ENCODE measurements at regions not wholly inside any gene's neighbourhood (a gene's known extent, or its start where the extent isn't known, plus 50 kb on each side); places are given as distances from the start of the nearest gene placed in this dataset.
"Not testable (repeated sequence)": the region's sequence is repeated elsewhere in the genome, so short reads cannot be mapped to it uniquely, and the experiment has no call there.

DNA sequence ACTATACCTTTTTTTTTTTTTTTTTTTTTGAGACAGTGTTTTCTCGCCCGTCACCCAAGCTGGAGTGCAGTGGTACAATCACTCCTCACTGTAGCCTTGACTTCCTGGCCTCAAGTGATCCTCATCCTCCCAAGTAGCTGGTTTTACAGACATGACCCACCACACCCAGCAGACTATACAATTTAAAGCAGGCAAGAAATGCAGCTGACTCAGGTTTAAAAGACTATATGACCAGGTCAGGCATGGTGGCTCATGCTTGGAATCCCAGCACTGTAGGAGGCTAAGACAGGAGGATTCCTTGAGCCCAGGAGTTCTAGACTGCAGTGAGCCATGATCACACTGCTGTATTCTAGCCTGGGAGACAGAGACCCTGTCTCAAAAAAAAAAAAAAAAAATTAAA lies 89.5 kb upstream of the AUTS2 start:
- DNase-seq, result no peak

DNA sequence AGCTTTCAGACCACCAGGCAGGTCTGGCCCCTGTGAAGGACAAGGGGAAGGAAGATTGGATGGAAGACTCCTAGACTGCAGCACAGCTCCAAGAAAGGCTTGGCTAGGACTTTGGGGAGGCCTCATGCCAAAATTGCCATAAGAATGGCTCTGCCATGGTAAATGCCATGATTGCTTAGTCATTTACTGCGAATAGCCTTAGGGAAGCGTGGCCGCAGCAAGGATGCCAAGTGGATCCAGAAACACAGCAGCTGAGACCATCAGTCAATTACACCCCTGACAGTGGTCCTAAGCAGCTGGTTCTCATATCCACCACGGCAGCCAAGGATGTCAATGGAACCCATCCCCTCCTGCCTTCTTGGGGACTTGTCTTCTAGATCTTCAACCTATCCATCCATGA lies 88.2 kb upstream of the AUTS2 start:
- no peak for DNase-seq

DNA sequence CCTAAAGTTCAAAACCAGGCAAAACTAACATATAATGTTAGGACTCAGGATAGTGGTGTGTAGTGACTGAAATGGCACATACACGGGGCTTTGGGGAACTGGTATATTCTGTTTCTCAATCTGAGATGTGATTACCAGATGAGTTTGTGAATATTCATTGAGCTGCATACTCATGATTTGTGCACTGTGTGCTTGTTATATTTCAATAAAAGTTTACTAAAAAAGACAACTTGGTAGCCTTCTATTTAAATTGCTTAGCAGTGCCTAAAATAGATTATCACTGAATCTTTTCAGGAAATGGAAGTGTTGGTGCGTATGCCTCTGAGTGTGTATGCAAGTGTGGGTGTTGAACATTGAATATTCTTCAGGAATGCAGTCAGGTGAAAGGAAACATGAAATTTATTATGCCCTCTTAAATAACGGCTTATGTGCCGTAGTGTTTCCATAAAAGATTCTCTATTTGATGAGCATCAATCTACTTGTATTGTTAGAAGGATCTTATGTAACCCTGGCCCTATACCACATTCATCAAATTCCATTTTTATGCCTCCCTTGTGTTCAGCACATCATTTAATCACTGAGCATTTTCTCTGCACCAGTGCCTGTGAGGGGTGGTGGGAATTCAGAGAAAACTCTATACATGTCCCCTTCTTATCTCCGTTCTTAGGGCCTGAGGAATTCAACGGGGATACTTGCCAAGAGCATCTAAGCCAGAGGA lies 82.6 kb upstream of the AUTS2 start:
- no peak for DNase-seq

DNA sequence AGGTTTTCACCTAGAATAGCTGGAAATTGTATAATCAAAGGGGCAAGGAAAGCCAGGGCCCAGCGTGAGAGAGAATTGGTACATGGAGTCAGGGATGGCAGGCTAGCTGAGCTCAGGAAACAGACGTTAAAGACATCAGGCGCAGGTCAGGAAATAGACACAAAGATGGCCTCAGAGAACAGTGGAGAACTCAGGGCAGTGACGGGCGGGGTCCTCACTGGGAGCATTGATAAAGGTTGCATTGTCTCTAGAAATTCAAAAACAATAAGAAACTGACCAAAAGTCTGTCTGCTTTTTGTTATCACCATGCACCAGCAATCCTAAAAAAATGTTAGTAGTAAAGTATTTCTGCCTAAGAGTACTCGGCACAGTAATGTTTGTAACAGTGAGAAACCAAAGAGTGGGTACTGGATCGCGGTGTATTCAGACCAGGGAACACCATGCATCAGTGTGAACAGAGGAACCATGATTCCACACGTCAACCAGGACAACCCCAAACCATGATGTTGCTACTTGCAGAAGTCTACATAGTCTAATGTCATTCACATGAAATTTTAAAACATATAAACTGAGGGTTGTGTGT lies 81.9 kb upstream of the AUTS2 start:
- no peak for DNase-seq

DNA sequence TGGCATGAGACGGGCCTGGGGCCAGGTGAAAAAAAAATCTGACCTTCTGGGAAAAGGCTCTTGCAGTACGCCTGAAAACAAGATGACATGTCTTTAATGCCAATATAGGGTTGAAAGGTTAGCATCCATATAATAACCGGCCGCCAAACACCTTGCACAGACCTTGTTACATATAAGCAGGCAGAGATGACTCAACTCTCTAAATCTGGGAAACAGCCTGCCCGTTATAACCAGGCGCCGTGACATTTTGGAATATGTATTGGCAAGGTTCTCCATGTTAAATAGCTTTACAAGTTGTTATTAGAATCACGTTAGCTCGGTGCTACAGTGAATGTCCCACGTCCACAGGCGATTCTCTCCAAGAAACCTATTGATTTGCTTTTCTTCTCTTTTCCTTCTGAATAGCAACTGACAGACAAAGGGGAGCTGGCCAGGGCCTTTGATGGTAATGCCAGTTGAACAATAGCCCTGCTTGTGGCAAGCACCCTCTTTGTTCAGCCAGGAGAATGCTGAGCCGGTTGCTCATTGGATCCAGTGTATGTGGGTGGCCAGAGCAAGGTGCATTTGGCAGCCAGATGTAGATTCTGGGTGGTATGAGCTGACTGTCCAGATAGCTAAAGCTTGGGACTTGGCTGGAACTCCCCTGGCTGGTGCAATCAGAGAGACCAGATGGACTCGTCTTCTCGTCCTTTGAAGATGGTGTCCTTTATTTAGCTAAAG lies 80.1 kb upstream of the AUTS2 start:
- no peak for DNase-seq

DNA sequence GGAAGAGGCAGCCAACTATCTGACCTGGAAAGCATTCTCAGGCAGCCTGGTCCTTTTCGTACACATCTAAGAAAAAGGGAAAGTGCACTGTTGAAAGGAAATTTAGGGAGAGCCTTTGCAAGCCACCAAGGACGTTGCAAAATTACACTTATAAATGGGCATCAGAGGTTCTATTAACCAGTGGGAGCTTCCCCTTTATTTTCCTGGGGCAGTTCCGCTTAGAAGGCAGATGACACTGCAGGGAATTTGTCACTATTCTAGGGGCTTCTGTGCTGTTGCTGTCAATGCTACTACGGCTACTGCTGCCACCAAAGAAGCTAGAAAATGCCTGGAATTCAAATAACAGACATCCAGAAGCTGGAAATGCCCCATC lies 79.6 kb upstream of the AUTS2 start:
- DNase-seq, result no peak

DNA sequence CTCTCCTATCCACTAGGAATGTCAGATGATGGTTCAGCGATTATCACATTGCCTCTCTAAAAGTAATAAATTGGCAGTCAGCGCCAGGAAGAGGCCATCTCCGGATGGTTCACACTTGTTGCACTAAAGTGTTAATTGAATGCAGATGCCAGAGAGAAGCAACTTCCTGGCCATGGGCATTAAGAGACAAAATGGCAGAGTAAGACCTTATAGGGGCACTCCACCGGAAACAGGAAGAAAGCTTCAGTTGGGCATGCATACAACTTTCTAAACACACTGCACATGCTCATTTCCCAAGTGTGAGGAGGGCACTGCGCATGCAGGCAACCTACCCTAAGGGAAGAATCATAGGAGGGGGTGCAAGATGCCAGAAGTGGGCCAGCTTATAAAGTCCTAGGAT lies 71.7 kb upstream of the AUTS2 start:
- DNase-seq, result no peak

DNA sequence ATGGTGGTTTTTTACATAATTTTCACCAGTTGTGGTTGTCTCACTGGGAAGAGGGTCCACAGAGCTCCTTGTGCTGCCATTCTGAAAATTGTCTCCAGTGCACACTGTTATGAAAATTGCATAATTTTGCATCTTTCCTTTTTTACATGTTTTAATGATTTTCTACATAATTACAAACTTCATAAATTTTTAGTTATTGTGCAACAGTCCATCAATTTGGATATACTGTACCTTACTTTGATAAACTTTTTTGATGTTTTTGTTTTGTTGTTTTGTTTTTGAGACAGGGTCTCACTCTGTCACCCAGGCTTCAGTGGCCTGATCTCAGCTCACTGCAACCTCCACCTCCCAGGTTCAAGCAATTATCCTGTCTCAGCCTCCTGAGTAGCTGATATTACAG lies 70.6 kb upstream of the AUTS2 start:
- no peak for DNase-seq

DNA sequence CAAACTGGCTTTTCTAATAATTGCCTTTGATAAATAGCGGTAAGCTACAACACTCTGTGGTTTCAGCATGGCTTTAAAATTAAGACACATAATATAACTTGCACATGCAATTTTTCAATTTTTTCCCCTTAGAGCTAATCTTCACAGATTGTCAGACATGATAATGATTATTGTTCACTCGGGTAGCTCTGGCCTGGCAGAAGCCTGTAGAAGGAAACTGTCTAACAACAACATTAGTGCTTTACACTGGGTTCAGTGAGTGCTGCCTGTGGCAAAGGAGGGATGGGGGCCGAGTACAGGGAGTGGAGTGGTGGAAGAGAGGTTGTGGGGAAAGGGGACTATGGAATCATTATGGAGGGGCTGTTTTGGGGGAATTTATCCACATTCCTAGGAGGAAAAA lies 67.2 kb upstream of the AUTS2 start:
- DNase-seq, result no peak

DNA sequence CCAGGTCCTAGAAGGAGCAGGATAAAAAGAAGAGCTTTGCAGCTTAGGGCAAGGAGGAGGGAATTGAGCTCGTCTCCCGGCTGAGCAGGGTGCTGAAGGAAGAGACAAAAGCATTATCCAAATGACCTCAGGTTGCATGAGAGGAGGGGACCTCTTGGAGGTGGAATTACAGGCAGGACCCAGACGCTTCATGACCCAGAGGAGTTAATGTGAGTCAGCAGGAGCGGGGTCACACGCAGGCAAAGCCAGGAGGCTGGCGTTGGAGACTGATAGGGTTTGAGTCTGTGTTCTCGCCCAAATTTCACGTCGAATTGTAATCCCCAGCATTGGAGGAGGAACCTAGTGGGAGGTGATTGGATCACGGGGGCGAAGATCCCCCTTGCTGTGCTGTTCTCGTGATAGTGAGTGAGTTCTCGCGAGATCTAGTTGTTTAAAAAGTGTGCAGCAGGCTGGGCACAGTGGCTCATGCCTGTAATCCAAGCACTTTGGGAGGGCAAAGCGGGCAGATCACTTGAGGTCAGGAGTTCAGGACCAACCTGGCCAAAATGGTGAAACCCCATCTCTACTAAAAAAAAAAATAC lies 63.7 kb upstream of the AUTS2 start:
- no peak for DNase-seq

DNA sequence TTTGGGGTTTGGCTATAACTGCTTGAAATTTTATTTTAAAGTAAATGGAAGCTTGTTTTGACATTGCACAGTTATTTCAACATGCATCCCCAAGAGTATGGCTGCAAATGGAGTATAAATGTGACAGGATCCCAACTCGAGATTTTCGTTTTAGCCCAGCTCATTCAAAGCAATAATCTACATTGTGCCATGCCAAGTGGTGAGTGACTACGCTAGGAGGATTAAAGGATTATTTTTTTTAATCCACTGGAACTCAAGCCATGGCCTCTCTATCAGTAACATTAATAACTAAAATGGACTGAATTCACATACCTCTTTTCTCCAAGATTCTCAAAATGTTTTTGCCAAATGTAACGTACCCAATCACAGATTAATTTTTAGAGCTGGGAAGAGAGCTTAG lies 60.6 kb upstream of the AUTS2 start:
- no peak for DNase-seq

DNA sequence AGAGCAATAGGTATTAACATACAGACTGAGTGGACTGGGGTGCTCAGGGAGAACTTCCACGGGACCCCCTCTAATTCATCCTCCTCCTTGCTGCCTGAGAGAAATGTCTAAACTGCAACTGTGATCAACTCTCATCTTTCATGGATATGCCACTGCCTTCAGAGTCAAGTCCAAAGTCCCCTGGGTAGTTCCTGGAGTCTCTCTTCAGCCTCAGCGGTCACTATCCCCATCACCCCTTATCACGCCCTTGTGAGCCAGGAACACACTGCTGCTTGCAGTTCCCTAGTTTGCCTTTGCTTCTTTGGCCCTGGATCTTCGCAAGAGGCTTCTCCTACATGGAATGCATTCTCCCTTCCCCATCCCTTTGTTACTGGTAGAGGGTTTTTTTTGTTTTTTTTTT lies 58.7 kb upstream of the AUTS2 start:
- DNase-seq, result no peak

DNA sequence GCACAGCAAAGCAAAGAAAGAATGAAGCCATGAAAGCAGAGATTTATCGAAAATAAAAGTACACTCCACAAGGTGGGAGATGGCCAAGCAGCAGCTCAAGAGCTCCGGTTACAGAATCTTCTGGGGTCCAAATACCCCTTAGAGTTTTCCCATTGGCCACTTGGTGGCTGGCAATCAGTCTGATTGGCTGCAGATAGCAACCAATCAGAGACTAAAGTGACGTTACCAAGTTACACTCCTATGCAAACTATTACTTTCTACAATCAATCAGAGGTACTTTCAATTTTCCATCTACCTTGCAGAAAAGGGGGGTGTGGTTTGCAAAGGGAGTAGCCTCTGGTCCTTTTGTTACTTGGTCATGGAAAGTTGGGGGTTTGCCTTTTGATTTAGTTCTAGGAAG lies 58.0 kb upstream of the AUTS2 start:
- no peak for DNase-seq

DNA sequence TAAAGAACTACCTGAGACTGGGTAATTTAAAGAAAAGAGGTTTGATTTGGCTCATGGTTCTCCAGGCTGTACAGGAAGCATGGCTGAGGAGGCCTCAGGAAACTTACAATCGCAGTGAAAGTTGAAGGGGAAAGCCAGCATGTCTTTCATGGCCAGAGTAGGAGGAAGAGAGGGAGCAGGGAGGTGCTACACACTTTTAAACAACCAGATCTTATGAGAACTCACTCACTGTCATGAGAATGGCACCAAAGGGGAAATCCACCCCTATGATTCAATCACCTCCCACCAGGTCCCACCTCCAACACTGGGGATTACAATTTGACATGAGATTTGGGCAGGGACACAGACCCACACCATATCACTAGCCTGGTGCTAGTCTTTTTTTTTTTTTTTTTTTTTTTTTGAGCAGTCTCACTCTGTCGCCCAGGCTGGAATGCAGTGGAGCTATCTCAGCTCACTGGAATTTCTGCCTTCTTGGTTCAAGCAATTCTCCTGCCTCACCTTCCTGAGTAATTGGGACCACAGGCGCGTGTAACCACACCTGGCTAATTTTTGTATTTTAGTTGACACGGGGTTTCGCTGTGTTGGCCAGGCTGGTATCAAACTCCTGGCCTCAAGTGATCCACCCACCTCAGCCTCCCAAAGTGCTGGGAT lies 56.4 kb upstream of the AUTS2 start:
- DNase-seq, result not testable (repeated sequence)

DNA sequence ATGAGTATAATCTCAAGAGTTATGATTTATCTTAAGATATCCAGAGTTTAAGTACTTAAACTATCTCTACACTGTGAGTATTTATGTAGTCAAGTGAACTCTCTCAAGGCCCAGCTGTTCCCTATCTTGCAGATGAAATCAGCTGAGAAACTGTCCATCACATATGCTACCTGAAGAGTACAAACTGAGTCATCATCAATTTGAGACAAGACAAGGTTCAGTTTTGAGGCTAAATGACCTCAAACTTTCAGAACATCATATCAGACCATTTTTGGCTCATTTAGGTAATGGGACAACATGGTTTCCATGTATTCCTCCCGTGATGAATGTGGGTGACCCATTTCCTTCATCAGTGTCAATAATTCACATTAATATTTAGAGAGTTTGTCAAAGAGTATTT lies 53.1 kb upstream of the AUTS2 start:
- no peak for DNase-seq
